ENCODE measurements at regions not wholly inside any gene's neighbourhood (a gene's known extent, or its start where the extent isn't known, plus 50 kb on each side); places are given as distances from the start of the nearest gene placed in this dataset.
A peak's percentile ranks its signal among the peaks of the same experiment; 100 is the strongest.

DNA sequence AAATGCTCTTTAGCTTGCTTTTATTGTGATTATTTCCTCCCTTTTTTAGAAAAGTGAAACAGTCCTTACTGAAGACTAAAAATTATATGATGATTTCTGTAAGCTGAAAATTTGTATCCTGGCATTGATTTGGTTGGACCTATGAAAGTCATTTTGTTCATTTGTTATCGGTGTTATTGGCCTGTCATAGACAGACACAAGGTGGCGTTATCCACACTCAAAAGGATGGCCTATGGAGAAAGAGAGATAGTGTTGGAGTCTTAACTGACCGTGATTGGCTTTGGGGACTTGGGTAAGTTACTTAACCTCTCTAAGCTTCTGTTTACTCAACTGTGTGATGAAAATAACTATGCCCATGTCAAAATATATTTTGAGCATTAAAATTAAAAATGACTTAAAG lies 203.6 kb upstream of the CHODL start:
- Histone ChIP-seq H3K4me2 (ENCODE audit: low read length) (no peak overlapping the region), H3K79me2 (ENCODE audit: control insufficient read depth, low read length) (no peaks in the 10 kb centered on the region), H3K4me1 (ENCODE audit: control insufficient read depth, low read length) (no peaks in the 10 kb centered on the region), H3K27ac (ENCODE audit: low read depth, low read length) (no peak overlapping the region), H4K20me1 (ENCODE audit: control insufficient read depth, insufficient read depth, low read depth, low read length) (no peaks in the 10 kb centered on the region), H3K4me3 (ENCODE audit: low read length) (no peak overlapping the region), H3K36me3 (ENCODE audit: control insufficient read depth, low read length) (no peaks in the 10 kb centered on the region), H3K9me2 (replicated peaks; ENCODE audit: control insufficient read depth, low read length) (no peaks in the 10 kb centered on the region), H3F3A (ENCODE audit: control insufficient read depth, insufficient read depth) (no peaks in the 10 kb centered on the region), H3K9me3 (ENCODE audit: control insufficient read depth, insufficient read depth, low read length) (no peaks in the 10 kb centered on the region), H3K27me3 (ENCODE audit: control insufficient read depth, low read length) (no peaks in the 10 kb centered on the region)
- TF ChIP-seq EZH2phosphoT487 (IDR thresholded peaks at IDR 0.05; ENCODE audit: borderline replicate concordance, low read length), result no peak
- TF ChIP-seq, protein P1, sequence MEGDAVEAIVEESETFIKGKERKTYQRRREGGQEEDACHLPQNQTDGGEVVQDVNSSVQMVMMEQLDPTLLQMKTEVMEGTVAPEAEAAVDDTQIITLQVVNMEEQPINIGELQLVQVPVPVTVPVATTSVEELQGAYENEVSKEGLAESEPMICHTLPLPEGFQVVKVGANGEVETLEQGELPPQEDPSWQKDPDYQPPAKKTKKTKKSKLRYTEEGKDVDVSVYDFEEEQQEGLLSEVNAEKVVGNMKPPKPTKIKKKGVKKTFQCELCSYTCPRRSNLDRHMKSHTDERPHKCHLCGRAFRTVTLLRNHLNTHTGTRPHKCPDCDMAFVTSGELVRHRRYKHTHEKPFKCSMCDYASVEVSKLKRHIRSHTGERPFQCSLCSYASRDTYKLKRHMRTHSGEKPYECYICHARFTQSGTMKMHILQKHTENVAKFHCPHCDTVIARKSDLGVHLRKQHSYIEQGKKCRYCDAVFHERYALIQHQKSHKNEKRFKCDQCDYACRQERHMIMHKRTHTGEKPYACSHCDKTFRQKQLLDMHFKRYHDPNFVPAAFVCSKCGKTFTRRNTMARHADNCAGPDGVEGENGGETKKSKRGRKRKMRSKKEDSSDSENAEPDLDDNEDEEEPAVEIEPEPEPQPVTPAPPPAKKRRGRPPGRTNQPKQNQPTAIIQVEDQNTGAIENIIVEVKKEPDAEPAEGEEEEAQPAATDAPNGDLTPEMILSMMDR (IDR thresholded peaks at IDR 0.05; ENCODE audit: low read depth, low read length, poor library complexity, severe bottlenecking), result peak; percentile 67

DNA sequence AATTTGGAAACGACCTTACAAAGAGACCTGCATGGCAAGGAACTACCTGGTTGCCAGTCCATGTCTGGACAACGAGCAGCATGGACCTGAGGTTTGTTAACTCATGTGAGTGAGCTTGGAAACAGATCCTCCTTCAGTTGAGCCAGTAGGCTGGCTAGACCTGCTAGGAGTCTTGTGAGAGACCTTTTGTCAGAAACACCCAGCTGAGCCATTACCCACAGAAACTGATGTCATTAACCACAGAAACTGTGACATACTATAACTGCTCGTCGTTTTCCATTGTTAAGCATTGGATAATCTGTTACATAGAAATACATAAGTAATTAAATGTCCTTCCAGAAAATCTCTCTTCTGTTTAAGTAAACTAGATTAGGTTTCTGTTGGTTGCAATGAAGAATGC lies 211.1 kb upstream of the C21orf91 start:
- no peak overlapping the region for H3K4me2 ChIP-seq (ENCODE audit: low read length)

DNA sequence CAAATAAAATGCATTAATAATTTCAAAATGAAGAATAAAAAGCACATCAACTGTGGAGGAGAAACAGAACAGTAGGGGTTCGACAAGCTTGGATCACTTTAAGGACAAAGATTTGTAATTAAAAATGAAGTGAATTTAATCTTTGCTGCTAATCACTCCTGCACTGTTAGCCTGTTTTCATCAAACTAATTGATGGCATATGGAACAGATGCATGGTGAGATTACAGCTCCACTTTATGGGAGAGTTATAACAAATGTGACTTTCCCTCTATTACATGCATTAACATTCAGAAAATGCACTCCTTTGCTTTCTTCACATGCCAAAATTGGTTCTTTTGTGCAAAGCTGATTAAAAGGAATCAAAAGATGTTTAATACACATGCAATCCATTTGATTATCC lies 207.2 kb upstream of the C21orf91 start:
- no peaks in the 10 kb centered on the region for H3K27me3 ChIP-seq (ENCODE audit: control insufficient read depth, low read length)
- H3K4me2 ChIP-seq (ENCODE audit: low read length), result no peak overlapping the region
- no peaks in the 10 kb centered on the region for H3K4me1 ChIP-seq (ENCODE audit: control insufficient read depth, low read length)
- no peak overlapping the region for H3K4me3 ChIP-seq (ENCODE audit: low read length)
- H3F3A ChIP-seq (ENCODE audit: control insufficient read depth, insufficient read depth), result no peaks in the 10 kb centered on the region
- no peaks in the 10 kb centered on the region for H3K36me3 ChIP-seq (ENCODE audit: control insufficient read depth, low read length)
- H4K20me1 ChIP-seq (ENCODE audit: control insufficient read depth, insufficient read depth, low read depth, low read length), result no peaks in the 10 kb centered on the region
- H3K79me2 ChIP-seq (ENCODE audit: control insufficient read depth, low read length), result no peaks in the 10 kb centered on the region
- H3K9me3 ChIP-seq (ENCODE audit: control insufficient read depth, insufficient read depth, low read length), result no peaks in the 10 kb centered on the region
- TF ChIP-seq EZH2phosphoT487 (IDR thresholded peaks at IDR 0.05; ENCODE audit: borderline replicate concordance, low read length), result no peak
- TF ChIP-seq, protein P1 (IDR thresholded peaks at IDR 0.05; ENCODE audit: low read depth, low read length, poor library complexity, severe bottlenecking), result no peak
- H3K27ac ChIP-seq (ENCODE audit: low read depth, low read length), result no peak overlapping the region
- no peaks in the 10 kb centered on the region for H3K9me2 ChIP-seq (replicated peaks; ENCODE audit: control insufficient read depth, low read length)

More for the DNA sequence above, 211.1 kb upstream of the C21orf91 start:
- H3K4me1 ChIP-seq (ENCODE audit: control insufficient read depth, low read length), result no peaks in the 10 kb centered on the region
- no peak overlapping the region for H3K4me3 ChIP-seq (ENCODE audit: low read length)
- H3K79me2 ChIP-seq (ENCODE audit: control insufficient read depth, low read length), result no peaks in the 10 kb centered on the region
- H3K36me3 ChIP-seq (ENCODE audit: control insufficient read depth, low read length), result no peaks in the 10 kb centered on the region
- H3F3A ChIP-seq (ENCODE audit: control insufficient read depth, insufficient read depth), result no peaks in the 10 kb centered on the region
- no peaks in the 10 kb centered on the region for H3K9me3 ChIP-seq (ENCODE audit: control insufficient read depth, insufficient read depth, low read length)
- H3K27ac ChIP-seq (ENCODE audit: low read depth, low read length), result no peak overlapping the region
- TF ChIP-seq, protein P1 (IDR thresholded peaks at IDR 0.05; ENCODE audit: low read depth, low read length, poor library complexity, severe bottlenecking), result no peak
- TF ChIP-seq EZH2phosphoT487 (IDR thresholded peaks at IDR 0.05; ENCODE audit: borderline replicate concordance, low read length), result no peak
- no peaks in the 10 kb centered on the region for H4K20me1 ChIP-seq (ENCODE audit: control insufficient read depth, insufficient read depth, low read depth, low read length)
- no peaks in the 10 kb centered on the region for H3K9me2 ChIP-seq (replicated peaks; ENCODE audit: control insufficient read depth, low read length)
- H3K27me3 ChIP-seq (ENCODE audit: control insufficient read depth, low read length), result no peaks in the 10 kb centered on the region

DNA sequence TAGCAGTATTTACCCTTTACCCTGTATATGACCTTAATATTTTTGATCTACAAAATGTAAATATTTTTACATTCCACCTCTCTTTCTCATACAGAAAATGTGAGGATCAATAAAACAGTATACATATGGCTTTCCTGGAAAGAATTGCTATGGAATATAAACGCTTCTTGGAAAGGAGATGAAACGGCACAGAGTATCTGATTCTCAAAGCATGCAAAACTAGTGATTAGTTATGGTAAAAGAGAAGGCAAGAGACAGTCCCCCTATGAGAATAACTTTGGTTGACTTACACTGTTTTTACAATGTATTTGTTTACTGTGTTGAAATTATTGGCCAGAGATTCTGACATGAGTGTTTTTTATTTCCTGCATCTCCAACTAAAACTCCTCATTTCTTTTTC lies 204.6 kb upstream of the C21orf91 start:
- Histone ChIP-seq H3K4me3 (ENCODE audit: low read length) (no peak overlapping the region), H3K27ac (ENCODE audit: low read depth, low read length) (no peak overlapping the region), H4K20me1 (ENCODE audit: control insufficient read depth, insufficient read depth, low read depth, low read length) (no peaks in the 10 kb centered on the region), H3K79me2 (ENCODE audit: control insufficient read depth, low read length) (no peaks in the 10 kb centered on the region), H3K27me3 (ENCODE audit: control insufficient read depth, low read length) (no peaks in the 10 kb centered on the region), H3F3A (ENCODE audit: control insufficient read depth, insufficient read depth) (no peaks in the 10 kb centered on the region), H3K36me3 (ENCODE audit: control insufficient read depth, low read length) (no peaks in the 10 kb centered on the region), H3K9me2 (replicated peaks; ENCODE audit: control insufficient read depth, low read length) (no peaks in the 10 kb centered on the region), H3K4me2 (ENCODE audit: low read length) (no peak overlapping the region), H3K4me1 (ENCODE audit: control insufficient read depth, low read length) (no peaks in the 10 kb centered on the region), H3K9me3 (ENCODE audit: control insufficient read depth, insufficient read depth, low read length) (no peaks in the 10 kb centered on the region)
- TF ChIP-seq EZH2phosphoT487 (IDR thresholded peaks at IDR 0.05; ENCODE audit: borderline replicate concordance, low read length), result no peak
- TF ChIP-seq, protein P1 (IDR thresholded peaks at IDR 0.05; ENCODE audit: low read depth, low read length, poor library complexity, severe bottlenecking), result no peak

All from DOHH2 (cell line).